ENCODE measurements at regions not wholly inside any gene's neighbourhood (a gene's known extent, or its start where the extent isn't known, plus 50 kb on each side); places are given as distances from the start of the nearest gene placed in this dataset.

- DNase-seq (ENCODE audit: low read depth): peak; percentile 88
Observed at GRCh38 chr2:57881998-57882888, 164.4 kb upstream of the VRK2 start.

- peak; percentile 53 for DNase-seq (ENCODE audit: low read depth)
Observed at GRCh38 chr2:57882895-57883515, 163.6 kb upstream of the VRK2 start.

GRCh38 chr2:57884281-57884680 is 162.3 kb upstream of the VRK2 start:
- DNase-seq (ENCODE audit: low read depth): no peak

GRCh38 chr2:57885742-57886141 is 160.9 kb upstream of the VRK2 start:
- no peak for DNase-seq (ENCODE audit: low read depth)

- DNase-seq (ENCODE audit: low read depth): no peak
Observed at GRCh38 chr2:57886161-57886786, 160.3 kb upstream of the VRK2 start.

GRCh38 chr2:57888463-57888862 is 158.1 kb upstream of the VRK2 start:
- DNase-seq (ENCODE audit: low read depth): no peak

- peak; percentile 8 for DNase-seq (ENCODE audit: low read depth)
Observed at GRCh38 chr2:57890464-57890863, 156.1 kb upstream of the VRK2 start.

GRCh38 chr2:57891086-57891712 is 155.4 kb upstream of the VRK2 start:
- DNase-seq (ENCODE audit: low read depth): no peak

- DNase-seq (ENCODE audit: low read depth): no peak
Observed at GRCh38 chr2:57892920-57893319, 153.7 kb upstream of the VRK2 start.

GRCh38 chr2:57893347-57893746 is 153.3 kb upstream of the VRK2 start:
- DNase-seq (ENCODE audit: low read depth): no peak

- no peak for DNase-seq (ENCODE audit: low read depth)
Observed at GRCh38 chr2:57893786-57894185, 152.8 kb upstream of the VRK2 start.

- no peak for DNase-seq (ENCODE audit: low read depth)
Observed at GRCh38 chr2:57894381-57894780, 152.2 kb upstream of the VRK2 start.

- DNase-seq (ENCODE audit: low read depth): no peak
Observed at GRCh38 chr2:57897920-57898319, 148.7 kb upstream of the VRK2 start.

- DNase-seq (ENCODE audit: low read depth): no peak
Observed at GRCh38 chr2:57899898-57900297, 146.7 kb upstream of the VRK2 start.

- no peak for DNase-seq (ENCODE audit: low read depth)
Observed at GRCh38 chr2:57902578-57902977, 144.0 kb upstream of the VRK2 start.

- peak; percentile 57 for DNase-seq (ENCODE audit: low read depth)
Observed at GRCh38 chr2:57906152-57906732, 140.4 kb upstream of the VRK2 start.

- no peak for DNase-seq (ENCODE audit: low read depth)
Observed at GRCh38 chr2:57907411-57907810, 139.2 kb upstream of the VRK2 start.

GRCh38 chr2:57908736-57909161 is 137.9 kb upstream of the VRK2 start:
- DNase-seq (ENCODE audit: low read depth): no peak

GRCh38 chr2:57918126-57918525 is 128.5 kb upstream of the VRK2 start:
- DNase-seq (ENCODE audit: low read depth): no peak

- DNase-seq (ENCODE audit: low read depth): no peak
Observed at GRCh38 chr2:57920342-57920939, 126.2 kb upstream of the VRK2 start.

- no peak for DNase-seq (ENCODE audit: low read depth)
Observed at GRCh38 chr2:57934659-57935058, 111.9 kb upstream of the VRK2 start.

- no peak for DNase-seq (ENCODE audit: low read depth)
Observed at GRCh38 chr2:57936216-57936615, 110.4 kb upstream of the VRK2 start.

Data from RPMI7951 (cell line).